PC-3 (cell line): ENCODE measurements at regions not wholly inside any gene's neighbourhood (a gene's known extent, or its start where the extent isn't known, plus 50 kb on each side); places are given as distances from the start of the nearest gene placed in this dataset.

Experiments
- ATAC-seq: fragments of 200-7000 bp; cut with Tn5 transposase; 2 replicates; pipeline ENCODE4 v1.9.1; 2020; ENCODE audit warnings: mild to moderate bottlenecking, moderate library complexity
- BruUV-seq: library from RNA; stranded (reverse); fragments of 400-500 nt; replicated peaks from 2 replicates; lab custom pipeline; 2021; lab: Mats Ljungman, UMichigan
- CTCF ChIA-PET: fragments of 300-600 bp; sonication (Branson Sonifier 250); formaldehyde crosslinking; loops from one replicate; lab custom pipeline; 2022; ENCODE audit warnings: antibody characterized with exemption; lab: Charles Lee
- POLR2A ChIA-PET: fragments of 300-600 bp; sonication (Branson Sonifier 250); formaldehyde crosslinking; loops from one replicate; lab custom pipeline; 2022; ENCODE audit warnings: antibody characterized with exemption; ENCODE audit not compliant: unreplicated experiment; lab: Charles Lee
- DNase-seq: peaks from one replicate; pipeline ENCODE4 v3.0.0-alpha.2; 2015
- H2AFZ ChIP-seq: fragments of 300-600 bp; sonication (generic); 2 replicates; pipeline ENCODE4 v1.6.0; 2016; ENCODE audit warnings: antibody characterized with exemption, low read length
- H3F3A ChIP-seq: fragments of 300-600 bp; sonication (generic); one replicate; pipeline ENCODE4 v1.6.0; 2017; ENCODE audit warnings: antibody characterized with exemption, low read length, control low read depth, mild to moderate bottlenecking; ENCODE audit not compliant: unreplicated experiment
- H3K27ac ChIP-seq: fragments of 300-600 bp; sonication (generic); 2 replicates; pipeline ENCODE4 v1.5.1; 2016; ENCODE audit warnings: mild to moderate bottlenecking, low read length
- H3K27me3 ChIP-seq: fragments of 300-600 bp; sonication (generic); 2 replicates; pipeline ENCODE4 v1.6.1; 2016; ENCODE audit warnings: low read length, mixed read lengths
- H3K36me3 ChIP-seq: fragments of 300-600 bp; sonication (generic); 2 replicates; pipeline ENCODE4 v1.6.1; 2016; ENCODE audit warnings: low read depth, mixed run types, low read length, mixed read lengths
- H3K4me1 ChIP-seq: fragments of 300-600 bp; sonication (generic); 2 replicates; pipeline ENCODE4 v1.5.1; 2016; ENCODE audit warnings: low read length; ENCODE audit not compliant: insufficient read depth
- H3K4me2 ChIP-seq: fragments of 300-600 bp; sonication (generic); 2 replicates; pipeline ENCODE4 v1.6.0; 2016; ENCODE audit warnings: low read length
- H3K4me3 ChIP-seq: fragments of 300-600 bp; sonication (generic); 2 replicates; pipeline ENCODE4 v1.5.1; 2016; ENCODE audit warnings: mild to moderate bottlenecking, low read length, mixed read lengths
- H3K79me2 ChIP-seq: fragments of 300-600 bp; sonication (generic); 2 replicates; pipeline ENCODE4 v1.6.1; 2017; ENCODE audit warnings: low read length, mixed read lengths
- H3K9ac ChIP-seq: fragments of 300-600 bp; sonication (generic); 2 replicates; pipeline ENCODE4 v1.6.0; 2016; ENCODE audit warnings: mild to moderate bottlenecking, low read length
- H3K9me2 ChIP-seq: fragments of 300-600 bp; sonication (generic); replicated peaks from 2 replicates; pipeline ENCODE4 v1.6.1; 2016; ENCODE audit warnings: mixed run types, low read length, mixed read lengths
- H3K9me3 ChIP-seq: fragments of 300-600 bp; sonication (generic); 2 replicates; pipeline ENCODE4 v1.6.1; 2016; ENCODE audit warnings: low read length, mixed read lengths
- H4K20me1 ChIP-seq: fragments of 300-600 bp; sonication (generic); 2 replicates; pipeline ENCODE4 v1.6.1; 2016; ENCODE audit warnings: low read length, mixed read lengths
- CTCF ChIP-seq: fragments of 300-600 bp; sonication (generic); conservative IDR thresholded peaks from 2 replicates; pipeline ENCODE4 v1.5.1; 2017; ENCODE audit warnings: antibody characterized with exemption, low read depth, mild to moderate bottlenecking, low read length
- EZH2 ChIP-seq: fragments of 300-600 bp; sonication (generic); IDR thresholded peaks from one replicate; pipeline ENCODE4 v1.6.1; 2017; ENCODE audit warnings: antibody characterized with exemption, mild to moderate bottlenecking, low read length; ENCODE audit not compliant: unreplicated experiment
- EZH2phosphoT487 ChIP-seq: fragments of 300-600 bp; sonication (generic); IDR thresholded peaks from 2 replicates; pipeline ENCODE4 v1.6.1; 2018; ENCODE audit warnings: mild to moderate bottlenecking, antibody characterized with exemption, low read length, borderline replicate concordance
- intact Hi-C: fragments of 100-400 bp; cut with micrococcal nuclease; formaldehyde crosslinking; loops from 2 replicates; pipeline ENCODE4 v1.9.0; 2023

GRCh38 chr13:97627566-97627965 is 193.6 kb downstream of the RAP2A start:
- ChIA-PET CTCF (no interaction called here), POLR2A (interaction anchor here (0.6 kb wide), 1 partner anchor 359 kb away, joined by 3 read pairs; no protein-coding TSS in a partner anchor)
- DNase-seq (peak; percentile 61), ATAC-seq (peak; percentile 96)
- no peak overlapping the region for H3K4me3 ChIP-seq
- H3K4me2 ChIP-seq = peak overlapping the region; percentile 39; the same call in 1 of the 2 replicates
- no TSS peak for BruUV-seq
- H3K36me3 ChIP-seq = no peaks in the 10 kb centered on the region
- H3K9me2 ChIP-seq = no peaks in the 10 kb centered on the region
- H2AFZ ChIP-seq = no peak overlapping the region
- no peaks in the 10 kb centered on the region for H3K9me3 ChIP-seq
- intact Hi-C loops = no loop called here
- no peaks in the 10 kb centered on the region for H3F3A ChIP-seq
- TF ChIP-seq EZH2phosphoT487 (no peak), CTCF (no peak), EZH2 (no peak)
- no peaks in the 10 kb centered on the region for H4K20me1 ChIP-seq
- no peaks in the 10 kb centered on the region for H3K4me1 ChIP-seq
- H3K27me3 ChIP-seq = peaks cover 32% of the 10 kb centered on the region
- no peak overlapping the region for H3K9ac ChIP-seq
- no peak overlapping the region for H3K27ac ChIP-seq
- H3K79me2 ChIP-seq = no peaks in the 10 kb centered on the region

- TF ChIP-seq CTCF (no peak), EZH2 (no peak), EZH2phosphoT487 (no peak)
- H3K9ac ChIP-seq = no peak overlapping the region
- ATAC-seq (no peak), DNase-seq (no peak)
- no peaks in the 10 kb centered on the region for H3K36me3 ChIP-seq
- H3K4me1 ChIP-seq = no peaks in the 10 kb centered on the region
- no peaks in the 10 kb centered on the region for H3F3A ChIP-seq
- H3K79me2 ChIP-seq = no peaks in the 10 kb centered on the region
- no peak overlapping the region for H3K4me3 ChIP-seq
- intact Hi-C loops = no loop called here
- no peaks in the 10 kb centered on the region for H4K20me1 ChIP-seq
- no TSS peak for BruUV-seq
- H3K9me2 ChIP-seq = no peaks in the 10 kb centered on the region
- no peak overlapping the region for H3K27ac ChIP-seq
- ChIA-PET CTCF (no interaction called here), POLR2A (no interaction called here)
- H3K4me2 ChIP-seq = no peak overlapping the region
- H3K27me3 ChIP-seq = peaks cover 15% of the 10 kb centered on the region
- H3K9me3 ChIP-seq = no peaks in the 10 kb centered on the region
- H2AFZ ChIP-seq = no peak overlapping the region
These were observed 195.8 kb downstream of the RAP2A start for GRCh38 chr13:97629601-97630272.

GRCh38 chr13:97630725-97631124 is 196.8 kb downstream of the RAP2A start:
- DNase-seq (no peak), ATAC-seq (no peak)
- Histone ChIP-seq H3K4me1 (no peaks in the 10 kb centered on the region), H2AFZ (no peak overlapping the region), H3K36me3 (no peaks in the 10 kb centered on the region), H3K9me2 (no peaks in the 10 kb centered on the region), H3K9me3 (no peaks in the 10 kb centered on the region), H3F3A (no peaks in the 10 kb centered on the region), H3K9ac (no peak overlapping the region), H3K27me3 (0 out of 2 replicates have a peak, but pooled peaks cover 5% of the 10 kb centered on the region), H3K4me3 (no peak overlapping the region), H3K4me2 (no peak overlapping the region), H4K20me1 (no peaks in the 10 kb centered on the region), H3K79me2 (no peaks in the 10 kb centered on the region), H3K27ac (no peak overlapping the region)
- BruUV-seq = no TSS peak
- POLR2A ChIA-PET = no interaction called here
- intact Hi-C loops = no loop called here
- TF ChIP-seq EZH2 (no peak), CTCF (no peak), EZH2phosphoT487 (no peak)
- CTCF ChIA-PET = no interaction called here
